NCI-H187 (cell line): ENCODE measurements at regions not wholly inside any gene's neighbourhood (a gene's known extent, or its start where the extent isn't known, plus 50 kb on each side); places are given as distances from the start of the nearest gene placed in this dataset.

Experiments
- DNase-seq, 2 experiments: peaks; one replicate each; lab custom pipeline; 2025; lab: John Stamatoyannopoulos, UW

GRCh38 chr1:98032958-98033357 lies 112.1 kb upstream of the DPYD start:
- DNase-seq, result no peak

DNA sequence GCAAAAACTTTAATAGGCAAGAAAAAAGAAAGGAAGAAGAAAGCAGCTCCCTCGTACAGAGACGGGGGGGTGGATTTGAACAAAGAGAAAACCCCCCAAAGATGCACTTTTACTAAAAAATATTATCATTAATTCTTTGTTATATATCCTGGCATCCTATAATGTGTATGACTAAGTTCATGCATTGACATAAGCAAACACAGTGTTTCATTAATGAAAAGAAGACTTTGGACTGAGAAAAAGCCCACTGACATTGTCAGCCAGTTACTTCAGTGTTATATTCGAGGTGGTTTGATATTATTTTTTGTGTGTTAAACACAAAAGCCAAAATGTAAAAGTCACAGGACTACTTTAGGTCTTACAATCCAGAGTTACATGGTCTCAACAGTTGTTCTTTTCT lies 110.1 kb upstream of the DPYD start:
- DNase-seq, result no peak

- DNase-seq, result no peak
Measured at GRCh38 chr1:98030483-98030882, 109.6 kb upstream of the DPYD start.

GRCh38 chr1:98028800-98029199 lies 108.0 kb upstream of the DPYD start:
- DNase-seq, result no peak

GRCh38 chr1:98027103-98027705 lies 106.4 kb upstream of the DPYD start:
- no peak for DNase-seq

DNA sequence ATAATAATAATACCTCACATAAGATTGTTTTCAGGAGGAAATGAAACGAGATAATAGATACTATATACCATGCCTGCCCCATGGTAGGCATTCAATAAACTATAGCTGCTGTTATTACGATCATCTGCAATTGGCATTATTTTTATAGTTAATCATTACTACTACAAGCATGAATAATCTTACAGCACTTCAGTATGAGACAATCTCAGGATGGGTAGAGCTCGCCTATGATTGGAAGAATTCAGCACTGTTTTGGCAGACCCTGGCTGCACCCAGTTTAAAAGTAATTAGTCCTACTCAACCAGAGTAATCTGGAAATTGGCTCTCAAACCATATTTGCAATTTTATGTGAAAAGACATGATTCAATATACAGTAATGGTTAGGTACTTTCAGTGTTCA lies 105.0 kb upstream of the DPYD start:
- DNase-seq, result no peak

GRCh38 chr1:98021126-98021525 lies 100.3 kb upstream of the DPYD start:
- DNase-seq, result no peak

- no peak for DNase-seq
Measured at GRCh38 chr1:98019747-98020146, 98.9 kb upstream of the DPYD start.

DNA sequence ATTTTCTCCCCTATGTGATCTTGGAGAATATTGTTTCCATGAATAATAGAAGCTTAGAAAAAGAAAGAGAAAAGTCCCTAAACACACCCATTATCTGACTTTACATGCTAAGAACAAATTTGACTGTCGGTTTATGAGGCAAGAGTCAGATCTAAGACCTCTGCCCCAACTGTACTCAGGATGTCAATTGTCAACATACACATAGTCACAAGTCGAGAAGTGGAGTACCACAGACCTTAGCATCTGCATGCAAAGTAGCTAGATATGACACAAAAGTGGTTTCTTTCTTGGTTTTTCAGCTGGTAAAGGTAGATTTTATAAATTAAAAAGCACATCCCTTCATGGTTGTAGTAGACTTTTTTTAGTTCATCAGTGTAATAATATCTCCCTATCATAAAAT lies 97.2 kb upstream of the DPYD start:
- DNase-seq, result no peak

- no peak for DNase-seq
Measured at GRCh38 chr1:98017184-98017583, 96.3 kb upstream of the DPYD start.

DNA sequence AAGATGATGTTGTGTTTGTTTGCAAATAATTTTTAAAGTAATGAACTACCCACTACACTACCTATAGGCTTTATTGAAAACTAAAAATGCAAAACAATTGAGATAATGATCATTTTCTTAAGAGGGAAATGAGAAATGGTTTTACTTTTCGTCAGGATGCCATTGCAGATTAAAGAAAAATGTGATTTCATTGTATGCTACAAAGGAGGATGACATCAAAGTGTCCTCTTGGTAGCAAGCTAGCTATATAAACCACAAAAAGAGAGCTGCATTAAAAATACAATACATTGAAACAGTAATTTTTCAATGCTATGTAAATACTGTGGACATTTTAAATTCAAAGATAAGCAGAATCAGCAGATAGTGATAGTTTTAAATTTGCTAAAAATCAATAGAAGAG lies 87.5 kb upstream of the DPYD start:
- DNase-seq, result no peak

- no peak for DNase-seq
Measured at GRCh38 chr1:98005326-98006010, 84.6 kb upstream of the DPYD start.

DNA sequence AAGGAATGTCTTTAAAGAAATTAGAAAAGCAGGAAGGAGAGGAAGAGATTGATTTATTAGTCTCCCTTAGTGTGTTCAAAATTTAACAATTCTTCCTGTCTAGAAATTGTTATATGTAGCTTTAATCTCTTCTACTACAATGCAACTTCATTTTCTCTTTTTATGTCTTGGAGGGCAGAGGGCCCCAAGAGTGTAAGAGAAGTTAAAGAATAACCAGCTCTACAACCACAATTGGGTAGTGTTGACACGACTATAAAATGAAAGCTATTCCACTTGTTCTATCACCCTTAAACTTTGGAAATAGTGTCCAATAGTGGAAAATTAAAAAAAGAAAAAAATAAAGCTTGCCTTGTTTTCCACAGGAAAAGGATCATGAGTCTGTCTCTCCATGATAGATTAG lies 82.6 kb upstream of the DPYD start:
- no peak for DNase-seq

- DNase-seq, result no peak
Measured at GRCh38 chr1:98002288-98002687, 81.5 kb upstream of the DPYD start.

DNA sequence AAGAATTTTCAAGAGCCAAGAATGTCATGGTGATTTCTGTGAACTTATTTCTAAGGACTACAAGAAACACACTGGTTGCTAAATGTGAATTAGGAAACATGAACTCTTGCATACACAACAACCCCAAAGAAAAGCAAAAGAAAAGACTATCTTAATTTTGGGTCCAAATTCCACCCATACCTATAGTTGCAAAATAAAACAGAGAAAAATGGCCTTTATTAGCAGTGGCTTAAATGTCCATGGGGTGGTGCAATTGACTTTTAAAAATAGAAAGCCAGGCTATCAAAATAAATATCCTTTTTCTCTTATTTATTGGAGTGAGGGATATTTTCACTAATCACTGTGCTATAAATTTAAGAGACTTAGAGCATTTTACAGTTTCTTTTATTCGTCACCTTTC lies 80.9 kb upstream of the DPYD start:
- no peak for DNase-seq

GRCh38 chr1:97999320-97999719 lies 78.5 kb upstream of the DPYD start:
- no peak for DNase-seq

DNA sequence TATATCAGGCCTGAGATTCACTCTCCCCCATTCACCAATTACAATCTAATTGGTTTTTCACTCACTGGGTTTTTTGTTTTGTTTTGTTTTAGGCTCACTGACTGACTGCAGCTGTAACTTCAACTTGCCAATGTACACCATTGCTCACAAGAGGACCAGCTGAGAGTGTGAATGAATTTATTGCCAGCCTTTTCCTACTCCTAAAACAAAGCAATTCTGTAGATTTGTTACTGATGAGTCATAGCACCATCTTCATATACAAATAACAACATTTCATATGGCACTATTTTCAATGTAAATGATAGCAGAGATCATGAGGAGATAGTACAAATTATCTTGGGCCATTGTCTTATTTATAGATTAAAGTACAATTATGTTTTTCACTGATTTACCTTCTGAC lies 76.0 kb upstream of the DPYD start:
- no peak for DNase-seq

DNA sequence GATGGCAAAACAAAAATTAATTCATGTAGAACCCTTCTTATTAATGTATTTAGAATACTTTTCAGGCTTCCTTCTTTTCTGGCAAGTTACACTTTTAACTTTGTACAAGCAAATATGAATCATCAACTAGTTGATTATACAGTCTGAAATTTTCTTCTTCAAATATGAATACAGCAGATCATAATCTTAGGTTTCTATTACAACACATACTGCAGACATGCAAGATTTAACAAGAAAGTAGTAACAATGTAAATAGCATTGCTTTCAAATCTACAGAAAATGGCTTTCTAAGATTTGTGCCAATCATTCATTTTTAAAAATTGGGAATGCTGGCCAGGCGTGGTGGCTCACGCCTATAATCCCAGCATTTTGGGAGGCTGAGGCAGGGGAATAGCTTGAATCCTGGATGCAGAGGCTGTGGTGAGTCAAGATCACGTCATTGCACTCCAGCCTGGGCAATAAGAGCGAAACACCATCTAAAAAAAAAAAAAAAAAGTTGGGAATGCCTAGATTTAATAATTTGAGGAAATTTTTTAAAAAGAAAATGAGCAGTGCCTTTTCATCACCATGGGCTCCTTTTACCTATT lies 68.4 kb upstream of the DPYD start:
- no peak for DNase-seq

DNA sequence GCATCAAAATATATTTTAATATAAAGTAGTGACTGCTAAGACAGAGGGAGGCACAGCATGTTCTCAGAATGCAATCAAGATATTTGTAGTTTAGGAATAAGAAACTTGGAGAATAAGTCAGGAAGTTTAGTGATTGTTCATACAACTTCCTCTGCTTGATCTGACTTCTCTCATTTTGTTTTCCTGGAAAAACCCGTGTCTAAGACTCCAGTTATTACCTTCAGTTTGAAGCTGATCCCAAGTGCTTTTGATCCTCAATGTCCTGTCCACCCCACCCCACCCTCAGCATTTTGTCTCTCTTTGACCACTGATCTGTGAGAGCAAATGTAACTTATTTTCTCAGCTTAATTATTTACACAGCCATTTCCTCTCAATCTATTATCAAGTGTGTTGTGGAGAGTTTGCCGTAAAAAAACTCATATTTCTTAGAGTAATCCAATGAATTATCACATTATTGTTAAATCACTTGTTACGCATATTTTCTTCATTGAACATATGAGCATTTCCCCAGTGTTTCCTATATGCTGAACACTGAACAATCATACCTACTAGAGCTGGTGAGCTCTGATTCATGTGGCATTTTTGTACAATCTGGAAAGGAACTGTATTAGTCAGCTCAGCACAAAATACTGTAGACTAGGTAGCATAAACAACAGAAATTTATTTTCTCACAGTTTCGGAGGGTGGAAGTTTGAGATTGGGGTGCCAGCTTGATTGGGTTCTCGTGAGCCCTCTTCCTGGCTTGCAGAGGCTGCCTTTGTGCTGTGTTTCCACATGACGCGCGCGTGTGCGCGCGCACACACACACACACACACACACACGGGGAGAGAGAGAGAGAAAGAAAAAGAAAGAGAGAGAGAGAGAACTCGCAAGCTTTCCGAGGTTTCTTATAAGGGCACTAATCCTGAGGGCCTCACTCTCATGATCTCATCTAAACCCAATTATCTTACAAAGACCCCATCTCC lies 65.5 kb upstream of the DPYD start:
- no peak for DNase-seq

DNA sequence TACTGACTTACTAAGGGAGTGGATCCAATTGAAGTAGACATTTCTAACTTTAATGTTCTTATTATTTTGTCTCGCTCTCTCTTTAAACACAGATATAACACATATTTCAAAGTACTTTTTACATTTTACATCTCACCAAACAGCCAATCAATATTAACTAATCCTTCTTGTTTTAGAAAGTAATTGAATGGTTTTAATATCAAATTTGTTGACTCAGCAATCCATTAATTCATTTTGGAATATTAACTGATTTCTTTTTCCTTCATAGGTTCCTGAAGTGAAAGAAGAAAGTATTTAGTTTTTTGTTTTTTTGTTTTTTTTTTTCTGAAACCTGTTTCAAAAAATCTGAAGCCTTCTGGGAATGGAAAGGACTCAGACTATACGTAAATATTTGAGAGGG lies 62.3 kb upstream of the DPYD start:
- no peak for DNase-seq

GRCh38 chr1:97980530-97980929 lies 59.7 kb upstream of the DPYD start:
- no peak for DNase-seq

- no peak for DNase-seq
Measured at GRCh38 chr1:97976801-97977200, 56.0 kb upstream of the DPYD start.
